Superior temporal gyrus (tissue), 1 donor: ENCODE measurements at regions not wholly inside any gene's neighbourhood (a gene's known extent, or its start where the extent isn't known, plus 50 kb on each side); places are given as distances from the start of the nearest gene placed in this dataset.
"Not testable (repeated sequence)": the region's sequence is repeated elsewhere in the genome, so short reads cannot be mapped to it uniquely, and the experiment has no call there.

ENCODE experiments used
- DNase-seq: peaks from one replicate; pipeline ENCODE4 v3.0.0-alpha.2; 2016; ENCODE audit errors: extremely low spot score

GRCh38 chrY:7663261-7663660 lies 751.7 kb upstream of the AMELY start:
- DNase-seq: no peak

GRCh38 chrY:7659047-7659446 lies 747.5 kb upstream of the AMELY start:
- DNase-seq: no peak

- no peak for DNase-seq
Measured at GRCh38 chrY:7656596-7656995, 745.0 kb upstream of the AMELY start.

- no peak for DNase-seq
Measured at GRCh38 chrY:7654985-7655384, 743.4 kb upstream of the AMELY start.

GRCh38 chrY:7649866-7650265 lies 738.3 kb upstream of the AMELY start:
- DNase-seq: not testable (repeated sequence)
